Stimulated activated naive B cell treated with anti-CD40 and anti-IgM and Interleukin-4, amounts not matched to agents 10 μg/mL and 1 μg/mL and 100 μg/mL, for 72 hours (primary cell): ENCODE measurements at regions not wholly inside any gene's neighbourhood (a gene's known extent, or its start where the extent isn't known, plus 50 kb on each side); places are given as distances from the start of the nearest gene placed in this dataset.
"Not testable (repeated sequence)": the region's sequence is repeated elsewhere in the genome, so short reads cannot be mapped to it uniquely, and the experiment has no call there.

Experiments used
- ATAC-seq, 2 donors: fragments of 150-1000 bp; cut with Tn5 transposase; replicated peaks; 2 replicates each; pipeline ENCODE4 v1.10.0; 2021; ENCODE audit warnings: moderate library complexity in 1 of 2
- DNase-seq: peaks from one replicate; pipeline ENCODE4 v3.0.0; 2021
- H3K27ac Mint-ChIP-seq: one replicate; pipeline ENCODE4 v1.8.0; 2022; ENCODE audit warnings: mild to moderate bottlenecking, mixed read lengths
- H3K27me3 Mint-ChIP-seq, 2 donors: one replicate each; pipeline ENCODE4 v1.8.0; 2022; ENCODE audit warnings: mixed read lengths in 2 of 2
- H3K36me3 Mint-ChIP-seq, 2 donors: one replicate each; pipeline ENCODE4 v1.8.0; 2022; ENCODE audit warnings: mixed read lengths in 2 of 2, mild to moderate bottlenecking in 1 of 2
- H3K4me1 Mint-ChIP-seq, 2 donors: one replicate each; pipeline ENCODE4 v1.8.0; 2022; ENCODE audit warnings: mixed read lengths in 2 of 2, mild to moderate bottlenecking in 1 of 2
- H3K4me3 Mint-ChIP-seq, 2 donors: one replicate each; pipeline ENCODE4 v1.8.0; 2022; ENCODE audit warnings: mild to moderate bottlenecking in 2 of 2, mixed read lengths in 2 of 2, moderate library complexity in 1 of 2
- H3K9me3 Mint-ChIP-seq, 2 donors: one replicate each; pipeline ENCODE4 v1.8.0; 2022; ENCODE audit warnings: mixed read lengths in 2 of 2, mild to moderate bottlenecking in 1 of 2

DNA sequence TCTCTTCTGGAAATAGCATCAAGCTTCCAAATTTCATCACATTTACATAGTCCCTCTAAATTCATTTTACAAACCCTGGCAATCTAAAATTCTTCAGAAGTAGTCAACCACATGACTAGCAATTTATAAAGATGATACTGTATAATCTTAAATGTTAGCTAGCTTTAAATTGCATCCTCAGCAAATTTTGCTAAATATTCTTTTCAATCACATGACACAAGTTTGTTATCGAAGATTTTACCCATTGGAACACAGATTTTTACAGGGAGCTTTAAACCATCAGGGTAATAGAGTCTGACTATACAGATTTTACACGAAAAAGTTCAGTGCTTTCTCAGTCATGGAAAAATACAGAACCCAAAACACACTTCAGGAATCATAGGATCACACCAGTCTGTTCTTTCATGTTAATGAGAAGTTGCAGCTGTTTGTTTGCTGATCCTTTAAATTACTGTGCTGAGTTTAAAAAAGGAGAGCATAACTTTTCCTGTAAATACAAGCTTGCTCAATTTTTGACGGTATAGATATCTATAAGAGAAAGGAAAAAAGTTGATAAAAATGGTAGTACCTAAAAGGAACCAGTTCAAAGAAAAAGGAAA lies 445.8 kb upstream of the ADGRB3 start:
- Mint-ChIP-seq H3K9me3 (peaks cover 0 to 4% of the 10 kb centered on the region in 2 donors), H3K27ac (no peak overlapping the region), H3K4me3 (no peak overlapping the region), H3K27me3 (no peaks in the 10 kb centered on the region), H3K4me1 (no peaks in the 10 kb centered on the region), H3K36me3 (no peaks in the 10 kb centered on the region)
- ATAC-seq: no peak
- DNase-seq: no peak

DNA sequence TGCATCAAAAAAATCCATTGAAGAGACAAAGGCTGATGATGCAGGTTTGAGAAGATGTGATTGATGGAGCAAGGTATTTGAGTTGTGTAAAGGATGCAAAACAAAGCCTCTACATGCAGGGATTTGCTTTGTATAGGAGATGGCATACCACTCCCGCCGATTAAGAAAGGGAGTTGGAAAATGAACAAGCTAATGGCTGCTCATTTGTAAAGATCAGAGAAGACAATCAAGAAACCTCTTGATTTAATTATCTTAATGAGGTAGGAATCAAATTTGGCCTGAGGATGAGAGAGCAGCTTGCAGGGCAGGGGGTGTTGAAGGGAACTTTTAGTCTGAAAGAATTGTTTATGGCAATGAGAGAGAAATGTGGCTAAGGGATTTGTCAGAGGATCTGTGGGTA lies 448.2 kb upstream of the ADGRB3 start:
- Mint-ChIP-seq H3K27me3 (no peaks in the 10 kb centered on the region), H3K36me3 (no peaks in the 10 kb centered on the region), H3K4me3 (no peak overlapping the region), H3K27ac (no peak overlapping the region), H3K4me1 (no peaks in the 10 kb centered on the region), H3K9me3 (peaks cover 0 to 4% of the 10 kb centered on the region in 2 donors)
- ATAC-seq: no peak
- no peak for DNase-seq

DNA sequence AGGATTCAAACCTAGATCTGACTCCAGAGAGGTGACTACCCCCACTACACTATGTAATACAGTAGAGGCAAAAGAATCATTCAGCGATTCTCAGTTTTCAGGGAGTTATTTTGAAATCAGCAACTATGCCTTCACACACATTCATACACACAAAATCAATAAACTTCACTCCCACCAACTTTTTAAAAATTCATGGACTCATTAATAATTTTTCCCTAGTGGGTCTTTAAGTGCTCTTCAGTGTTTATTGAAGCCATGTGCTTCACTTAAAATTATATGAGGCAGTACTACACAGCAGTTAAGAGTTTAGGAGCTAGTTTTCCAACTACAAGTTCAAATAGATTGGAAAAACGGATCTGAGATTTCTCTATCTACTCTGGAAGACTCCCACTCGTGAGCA lies 452.7 kb upstream of the ADGRB3 start:
- Mint-ChIP-seq H3K27me3 (no peaks in the 10 kb centered on the region), H3K9me3 (peaks cover 4% of the 10 kb centered on the region in 2 donors), H3K36me3 (no peaks in the 10 kb centered on the region), H3K4me3 (no peak overlapping the region), H3K4me1 (no peaks in the 10 kb centered on the region), H3K27ac (no peak overlapping the region)
- DNase-seq (no peak), ATAC-seq (no peak)

DNA sequence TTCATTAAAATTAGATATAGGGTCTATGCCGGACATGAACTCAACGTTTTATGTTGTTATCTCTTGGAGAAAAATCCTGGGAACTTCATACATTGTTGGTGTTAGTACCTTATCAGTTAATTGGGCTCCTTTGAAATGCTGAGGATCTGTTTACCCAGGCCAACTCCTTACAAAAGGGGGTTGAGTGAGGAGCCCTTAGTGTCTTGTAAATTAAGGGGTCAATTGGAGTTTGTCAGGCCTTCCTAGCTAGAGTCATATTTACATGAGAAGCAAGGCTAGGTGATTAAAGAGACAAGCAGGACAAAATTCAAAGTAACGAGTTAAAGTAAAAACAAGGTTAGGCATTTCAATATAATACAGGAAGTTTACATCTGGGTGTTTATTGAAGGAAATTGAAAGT lies 454.1 kb upstream of the ADGRB3 start:
- H3K27me3 Mint-ChIP-seq, H3K27ac Mint-ChIP-seq, H3K4me3 Mint-ChIP-seq, H3K36me3 Mint-ChIP-seq, DNase-seq, H3K9me3 Mint-ChIP-seq, H3K4me1 Mint-ChIP-seq, ATAC-seq: not testable (repeated sequence)

DNA sequence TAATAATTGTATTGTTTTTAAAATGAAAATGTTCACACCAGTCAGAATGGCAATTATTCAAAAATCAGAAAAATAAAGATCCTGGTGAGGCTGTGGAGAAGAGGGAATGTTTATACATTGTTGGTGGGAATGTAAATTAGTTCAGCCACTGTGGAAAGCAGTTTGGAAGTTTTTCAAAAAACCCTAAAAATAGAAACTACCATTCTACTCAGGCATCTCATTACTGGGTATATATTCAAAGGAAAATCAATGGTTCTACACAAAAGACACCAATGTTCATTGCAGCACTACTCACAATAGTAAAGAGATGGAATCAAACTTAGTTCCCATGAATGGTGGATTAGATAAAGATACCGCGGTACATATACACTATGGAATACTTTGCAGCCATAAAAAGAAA lies 461.5 kb upstream of the ADGRB3 start:
- DNase-seq (no peak), ATAC-seq (no peak)
- H3K4me3 Mint-ChIP-seq: no peak overlapping the region
- peaks cover 0 to 4% of the 10 kb centered on the region in 2 donors for H3K9me3 Mint-ChIP-seq
- no peaks in the 10 kb centered on the region for H3K4me1 Mint-ChIP-seq
- no peaks in the 10 kb centered on the region for H3K27me3 Mint-ChIP-seq
- H3K27ac Mint-ChIP-seq: no peak overlapping the region
- H3K36me3 Mint-ChIP-seq: no peaks in the 10 kb centered on the region

DNA sequence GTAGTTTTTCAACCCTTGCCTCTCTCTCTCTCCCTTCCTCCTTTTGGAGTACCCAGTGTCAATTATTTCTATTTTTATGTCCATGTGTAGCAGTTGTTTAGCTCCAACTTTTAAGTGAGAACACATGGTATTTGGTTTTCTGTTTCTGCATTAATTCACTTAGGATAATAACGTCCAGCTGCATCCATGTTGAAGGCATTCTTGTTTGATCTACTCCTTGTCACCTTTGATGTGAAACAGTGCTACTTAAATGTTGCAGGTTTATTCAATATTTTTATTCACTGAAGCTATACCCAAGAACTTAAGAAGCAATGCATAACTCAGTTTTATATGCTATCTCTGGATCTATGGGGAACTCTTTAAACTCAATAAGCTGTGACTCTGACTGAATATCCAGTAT lies 465.2 kb upstream of the ADGRB3 start:
- ATAC-seq: no peak
- no peaks in the 10 kb centered on the region for H3K36me3 Mint-ChIP-seq
- no peak overlapping the region for H3K27ac Mint-ChIP-seq
- H3K9me3 Mint-ChIP-seq: no peaks in the 10 kb centered on the region
- H3K4me3 Mint-ChIP-seq: no peak overlapping the region
- no peak for DNase-seq
- no peaks in the 10 kb centered on the region for H3K4me1 Mint-ChIP-seq
- no peaks in the 10 kb centered on the region for H3K27me3 Mint-ChIP-seq

DNA sequence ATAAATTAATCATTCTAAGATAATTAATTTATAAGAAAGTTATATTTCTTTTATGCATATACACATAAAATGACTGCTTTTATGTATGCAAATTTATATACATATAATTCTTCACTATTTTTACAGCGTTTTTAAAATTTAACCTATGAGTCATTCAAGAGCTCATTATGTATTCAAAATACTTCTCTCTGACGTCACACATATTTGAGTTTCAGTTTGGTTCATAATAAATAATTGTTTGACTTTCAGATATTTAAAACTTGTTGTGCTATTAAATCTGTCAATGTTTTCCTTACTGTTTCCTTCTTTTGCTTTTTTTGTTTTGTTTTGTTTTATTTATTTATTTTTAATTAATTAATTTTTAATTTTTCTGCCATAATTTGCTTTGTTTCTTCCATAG lies 467.5 kb upstream of the ADGRB3 start:
- Mint-ChIP-seq H3K4me1 (no peaks in the 10 kb centered on the region), H3K9me3 (no peaks in the 10 kb centered on the region), H3K4me3 (no peak overlapping the region), H3K27ac (no peak overlapping the region), H3K27me3 (no peaks in the 10 kb centered on the region), H3K36me3 (no peaks in the 10 kb centered on the region)
- DNase-seq: no peak
- ATAC-seq: no peak

DNA sequence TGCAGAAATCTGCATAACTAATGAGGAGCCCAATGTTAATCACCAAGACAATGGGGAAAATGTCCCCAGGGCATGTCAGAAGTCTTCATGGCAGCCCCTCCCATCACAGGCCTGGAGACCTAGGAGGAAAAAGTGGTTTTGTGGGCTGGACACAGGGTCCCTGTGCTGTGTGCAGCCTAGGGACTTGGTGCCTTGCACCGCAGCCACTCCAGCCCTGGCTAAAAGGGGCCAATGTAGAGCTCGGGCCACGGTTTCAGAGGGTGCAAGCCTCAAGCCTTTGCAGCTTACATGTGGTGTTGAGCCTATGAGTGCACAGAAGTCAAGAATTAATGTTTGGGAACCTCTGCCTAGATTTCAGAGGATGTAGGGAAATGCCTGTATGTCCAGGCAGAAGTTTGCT lies 474.3 kb upstream of the ADGRB3 start:
- H3K4me1 Mint-ChIP-seq, H3K4me3 Mint-ChIP-seq, H3K27me3 Mint-ChIP-seq, H3K27ac Mint-ChIP-seq, DNase-seq, ATAC-seq, H3K36me3 Mint-ChIP-seq: not testable (repeated sequence)
- H3K9me3 Mint-ChIP-seq: peaks cover 8 to 14% of the 10 kb centered on the region in 2 donors

DNA sequence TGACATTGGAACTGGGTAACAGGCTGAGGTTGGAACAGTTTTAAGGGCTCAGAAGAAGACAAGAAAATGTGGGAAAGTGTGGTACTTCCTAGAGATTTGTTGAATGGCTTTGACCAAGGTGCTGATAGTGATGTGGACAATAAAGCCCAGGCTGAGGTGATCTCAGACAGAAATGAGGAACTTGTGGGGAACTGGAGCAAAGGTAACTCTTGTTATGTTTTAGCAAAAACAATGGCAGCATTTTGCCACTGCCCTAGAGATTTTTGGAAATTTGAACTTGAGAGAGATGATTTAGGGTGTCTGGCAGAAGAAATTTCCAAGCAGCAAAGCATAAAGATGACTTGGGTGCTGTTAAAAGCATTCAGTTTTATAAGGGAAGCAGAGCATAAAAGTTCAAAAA lies 474.7 kb upstream of the ADGRB3 start:
- Mint-ChIP-seq H3K9me3 (peaks cover 8 to 14% of the 10 kb centered on the region in 2 donors), H3K27me3 (no peaks in the 10 kb centered on the region), H3K4me3 (no peak overlapping the region), H3K4me1 (no peaks in the 10 kb centered on the region), H3K36me3 (peaks cover 0 to 3% of the 10 kb centered on the region in 2 donors), H3K27ac (no peak overlapping the region)
- DNase-seq (no peak), ATAC-seq (no peak)

DNA sequence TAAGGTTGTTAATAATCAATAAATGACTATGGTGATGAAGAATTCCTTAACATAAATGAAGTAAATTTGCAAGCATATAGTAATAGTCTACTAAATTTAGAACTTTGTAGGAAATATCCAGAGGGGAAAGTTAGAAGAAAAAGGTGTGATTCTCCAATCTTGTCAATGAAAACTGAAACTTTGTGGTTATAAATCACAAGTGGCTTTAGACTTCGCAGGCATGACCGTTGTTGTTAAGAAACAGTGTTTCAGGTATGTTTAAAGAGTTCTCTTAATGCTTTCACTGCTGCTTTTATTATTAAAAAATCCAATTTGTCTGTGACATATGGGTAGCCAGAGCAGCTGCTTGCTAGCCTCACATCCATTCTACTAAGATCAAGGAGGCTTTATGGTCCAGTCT lies 475.6 kb upstream of the ADGRB3 start:
- Mint-ChIP-seq H3K27ac (no peak overlapping the region), H3K27me3 (no peaks in the 10 kb centered on the region), H3K36me3 (peaks cover 0 to 3% of the 10 kb centered on the region in 2 donors), H3K9me3 (peaks cover 8 to 14% of the 10 kb centered on the region in 2 donors), H3K4me3 (no peak overlapping the region), H3K4me1 (no peaks in the 10 kb centered on the region)
- no peak for DNase-seq
- ATAC-seq: no peak

DNA sequence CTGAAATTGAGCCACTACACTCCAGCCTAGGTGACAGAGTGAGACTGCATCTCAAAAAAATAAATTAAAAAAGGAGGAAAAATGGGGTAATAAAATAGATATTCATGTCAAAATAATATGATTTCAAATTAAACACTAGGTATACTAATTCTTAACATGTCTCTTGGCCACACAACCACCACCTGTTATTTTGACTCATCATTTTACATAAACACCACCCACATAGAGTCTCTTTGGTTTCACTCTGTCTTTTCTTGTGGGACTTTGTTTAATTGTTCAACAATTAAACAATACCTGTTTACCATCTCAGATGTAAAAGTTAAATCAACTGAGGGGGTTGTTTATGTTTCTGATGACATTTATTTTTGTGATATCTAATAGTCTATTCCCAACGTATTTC lies 476.8 kb upstream of the ADGRB3 start:
- peaks cover 0 to 3% of the 10 kb centered on the region in 2 donors for H3K36me3 Mint-ChIP-seq
- ATAC-seq (no peak), DNase-seq (no peak)
- H3K4me3 Mint-ChIP-seq: no peak overlapping the region
- peaks cover 8 to 14% of the 10 kb centered on the region in 2 donors for H3K9me3 Mint-ChIP-seq
- no peaks in the 10 kb centered on the region for H3K27me3 Mint-ChIP-seq
- H3K27ac Mint-ChIP-seq: no peak overlapping the region
- no peaks in the 10 kb centered on the region for H3K4me1 Mint-ChIP-seq

DNA sequence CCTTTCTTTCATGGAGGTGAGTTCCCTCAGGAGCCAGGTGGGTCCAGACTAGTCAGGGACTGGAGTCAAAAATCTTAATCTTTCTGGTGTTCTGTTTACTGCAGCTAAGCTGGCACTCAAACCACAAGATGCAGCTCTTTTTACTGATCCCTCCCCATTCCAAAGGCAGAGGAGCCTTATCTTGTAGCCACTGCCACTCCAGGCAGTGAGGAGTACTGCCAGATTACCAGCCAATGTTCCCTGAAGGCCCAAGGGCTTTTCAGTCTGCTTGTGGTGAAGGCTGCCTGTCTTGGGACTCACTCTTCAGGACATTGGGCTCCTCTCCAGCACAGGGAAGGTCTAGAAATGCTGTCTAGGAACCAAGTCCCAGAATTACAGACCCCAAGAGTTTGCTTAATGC lies 490.4 kb upstream of the ADGRB3 start:
- Mint-ChIP-seq H3K36me3 (no peaks in the 10 kb centered on the region), H3K27me3 (no peaks in the 10 kb centered on the region), H3K9me3 (peaks cover 10 to 27% of the 10 kb centered on the region in 2 donors), H3K4me1 (no peaks in the 10 kb centered on the region), H3K4me3 (no peak overlapping the region), H3K27ac (no peak overlapping the region)
- ATAC-seq (no peak), DNase-seq (no peak)

DNA sequence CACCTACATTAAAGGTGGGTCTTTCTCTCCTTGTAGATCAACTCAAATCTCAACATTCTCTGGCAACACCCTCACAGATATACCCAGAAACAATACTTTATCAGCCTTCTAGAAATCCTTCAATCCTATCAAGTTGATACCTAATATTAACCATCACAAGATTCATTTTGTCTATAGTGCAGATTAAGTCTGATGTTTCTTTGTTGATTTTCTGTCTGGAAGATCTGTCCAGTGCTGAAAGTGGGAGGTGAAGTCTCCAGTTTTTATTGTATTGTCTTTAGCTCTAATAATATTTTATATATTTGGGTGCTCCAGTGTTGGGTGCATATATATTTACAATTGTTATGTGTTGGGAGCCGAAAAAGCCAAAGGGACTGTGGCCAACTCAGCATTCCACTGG lies 493.9 kb upstream of the ADGRB3 start:
- H3K27me3 Mint-ChIP-seq: no peaks in the 10 kb centered on the region
- no peaks in the 10 kb centered on the region for H3K36me3 Mint-ChIP-seq
- H3K4me1 Mint-ChIP-seq: no peaks in the 10 kb centered on the region
- no peak overlapping the region for H3K4me3 Mint-ChIP-seq
- ATAC-seq (no peak), DNase-seq (no peak)
- peaks cover 12 to 25% of the 10 kb centered on the region in 2 donors for H3K9me3 Mint-ChIP-seq
- H3K27ac Mint-ChIP-seq: no peak overlapping the region

DNA sequence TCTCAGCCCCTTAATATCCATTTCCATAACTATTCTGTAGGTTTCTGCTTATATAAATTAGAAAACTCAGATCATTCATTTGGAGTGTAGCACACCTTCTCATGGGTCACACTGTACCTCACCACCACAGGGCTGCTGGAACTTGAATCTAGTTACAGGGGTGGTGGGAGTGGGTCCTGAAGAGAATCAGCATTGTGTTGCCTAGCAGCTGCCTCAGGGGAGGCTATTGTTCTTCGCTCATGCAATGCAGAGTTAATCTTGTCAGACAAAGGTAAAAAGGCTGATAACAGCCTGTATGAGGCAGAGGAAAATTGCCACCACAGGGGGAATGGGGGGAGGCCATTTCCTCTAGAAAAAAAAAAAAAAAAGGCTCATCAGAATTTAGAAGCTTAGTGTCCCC lies 496.0 kb upstream of the ADGRB3 start:
- Mint-ChIP-seq H3K27me3 (no peaks in the 10 kb centered on the region), H3K36me3 (no peaks in the 10 kb centered on the region), H3K27ac (no peak overlapping the region), H3K4me1 (no peaks in the 10 kb centered on the region), H3K9me3 (peaks cover 14 to 20% of the 10 kb centered on the region in 2 donors), H3K4me3 (no peak overlapping the region)
- ATAC-seq (no peak), DNase-seq (no peak)

DNA sequence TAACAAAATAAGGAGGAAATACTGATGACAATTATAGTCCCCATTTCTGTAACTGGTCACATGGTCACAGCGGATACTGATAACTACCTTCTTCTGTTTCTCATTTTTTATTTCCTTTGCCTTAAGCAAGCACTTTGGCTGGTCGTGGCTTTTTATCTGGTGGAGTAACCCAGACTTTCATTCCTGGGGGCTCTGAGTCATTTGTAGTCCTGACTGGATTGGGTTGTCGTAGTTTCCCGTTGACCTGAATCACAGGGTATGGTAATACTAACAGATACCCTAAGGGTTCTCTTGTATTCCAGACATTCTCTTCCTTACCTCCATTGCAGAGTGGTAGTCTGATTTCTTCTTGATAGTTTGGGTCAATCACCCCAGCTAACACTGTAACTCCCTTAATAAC lies 500.3 kb upstream of the ADGRB3 start:
- H3K9me3 Mint-ChIP-seq: peaks cover 5 to 9% of the 10 kb centered on the region in 2 donors
- no peak for ATAC-seq
- H3K4me3 Mint-ChIP-seq: no peak overlapping the region
- H3K36me3 Mint-ChIP-seq: no peaks in the 10 kb centered on the region
- H3K4me1 Mint-ChIP-seq: no peaks in the 10 kb centered on the region
- no peaks in the 10 kb centered on the region for H3K27me3 Mint-ChIP-seq
- no peak for DNase-seq
- no peak overlapping the region for H3K27ac Mint-ChIP-seq

DNA sequence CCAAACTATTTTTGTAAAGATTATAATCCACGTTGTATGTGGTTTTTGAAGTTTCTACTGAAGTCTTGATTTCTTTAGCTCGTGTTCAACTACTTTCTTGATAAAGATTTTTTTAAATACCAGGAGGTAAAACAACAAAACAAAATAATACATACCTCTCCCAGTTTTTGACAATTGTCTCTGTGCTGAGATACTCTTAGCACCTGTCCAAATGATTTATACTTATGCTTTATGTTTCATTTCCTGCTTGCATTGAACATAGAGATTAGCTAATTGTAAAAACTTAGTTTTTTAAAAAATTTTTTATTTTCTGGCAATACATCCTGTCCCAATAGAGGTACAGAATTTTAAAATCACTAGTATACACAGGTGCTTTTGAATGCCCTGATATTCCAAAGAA lies 506.9 kb upstream of the ADGRB3 start:
- DNase-seq: no peak
- Mint-ChIP-seq H3K36me3 (no peaks in the 10 kb centered on the region), H3K9me3 (peaks cover 0 to 6% of the 10 kb centered on the region in 2 donors), H3K4me3 (peak overlapping the region in 1 of 2 donors; percentile 30), H3K27ac (no peak overlapping the region), H3K4me1 (peaks cover 0 to 11% of the 10 kb centered on the region in 2 donors), H3K27me3 (no peaks in the 10 kb centered on the region)
- ATAC-seq: no peak
